ENCODE measurements at regions not wholly inside any gene's neighbourhood (a gene's known extent, or its start where the extent isn't known, plus 50 kb on each side); places are given as distances from the start of the nearest gene placed in this dataset.

DNA sequence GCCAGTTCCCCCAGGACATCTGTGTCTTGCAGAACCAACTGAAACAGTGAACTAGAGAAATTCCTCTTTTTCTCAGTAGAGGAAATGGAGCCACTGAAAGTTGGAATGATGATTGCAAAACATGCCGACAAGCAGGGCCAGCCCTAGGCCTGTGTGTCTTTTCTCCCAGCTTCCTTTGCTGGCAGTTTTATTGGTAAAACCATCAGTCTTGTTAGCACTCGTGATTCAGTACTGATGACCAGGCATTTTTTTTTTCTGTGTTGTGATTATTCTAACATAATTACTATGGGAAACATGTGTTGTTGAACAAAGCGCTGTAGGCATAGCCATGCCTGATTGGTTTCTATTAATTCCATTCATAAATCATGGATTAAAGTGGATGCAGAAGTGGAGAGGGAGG lies 620.7 kb downstream of the AACS start:
- no peak for DNase-seq

DNA sequence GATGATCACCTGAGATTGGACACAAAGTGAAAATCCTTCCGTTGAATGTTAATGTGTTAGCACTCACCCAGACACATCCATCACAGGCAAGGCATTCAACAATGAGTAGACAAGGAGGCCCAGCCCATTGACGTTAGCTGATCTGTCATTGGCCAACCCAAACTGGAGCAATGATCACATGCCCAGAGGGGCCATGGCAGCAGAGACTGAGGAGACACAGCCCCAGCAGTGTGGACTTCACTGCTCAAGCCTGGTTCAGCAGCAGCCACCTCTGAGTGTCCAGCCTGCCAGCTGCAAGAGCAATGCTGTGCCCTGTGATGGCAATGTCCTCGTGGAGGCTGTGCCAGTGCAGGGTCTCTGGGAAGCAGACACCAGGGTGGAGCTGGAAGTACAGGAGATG lies 622.2 kb downstream of the AACS start:
- DNase-seq = no peak

- DNase-seq = no peak
Observed at GRCh38 chr12:125687820-125688219, 622.6 kb downstream of the AACS start.

GRCh38 chr12:125688223-125688622 lies 623.0 kb downstream of the AACS start:
- no peak for DNase-seq

DNA sequence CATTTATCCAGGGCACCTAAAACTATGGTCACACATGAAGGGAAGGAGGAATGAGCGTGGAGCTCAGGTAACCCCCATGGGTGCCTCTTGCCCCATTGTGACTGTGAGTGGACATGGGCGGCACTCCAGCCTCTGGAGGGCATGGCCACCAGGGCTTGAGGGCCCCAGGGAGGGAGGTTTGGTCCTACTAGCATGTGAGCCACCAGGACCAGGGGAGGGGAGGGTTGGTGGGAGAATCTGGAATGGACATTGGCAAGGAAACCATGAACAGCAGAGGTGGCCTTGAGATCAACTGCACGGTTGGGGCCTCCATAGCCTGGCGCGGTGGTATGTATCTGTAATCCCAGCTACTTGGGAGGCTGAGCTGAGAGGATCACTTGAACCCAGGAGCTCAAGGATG lies 623.6 kb downstream of the AACS start:
- DNase-seq = no peak

GRCh38 chr12:125689576-125690410 lies 624.6 kb downstream of the AACS start:
- DNase-seq = no peak

GRCh38 chr12:125690841-125691240 lies 625.6 kb downstream of the AACS start:
- DNase-seq = no peak

- DNase-seq = peak in 1 of 2 experiments; percentile 6
Observed at GRCh38 chr12:125696054-125696453, 630.8 kb downstream of the AACS start.

GRCh38 chr12:125704803-125705202 lies 639.6 kb downstream of the AACS start:
- no peak for DNase-seq

GRCh38 chr12:125720961-125721360 lies 655.7 kb downstream of the AACS start:
- DNase-seq = no peak

- peak in 1 of 2 experiments; percentile 0 for DNase-seq
Observed at GRCh38 chr12:125734137-125734536, 668.9 kb downstream of the AACS start.

- no peak for DNase-seq
Observed at GRCh38 chr12:125738211-125738610, 673.0 kb downstream of the AACS start.

DNA sequence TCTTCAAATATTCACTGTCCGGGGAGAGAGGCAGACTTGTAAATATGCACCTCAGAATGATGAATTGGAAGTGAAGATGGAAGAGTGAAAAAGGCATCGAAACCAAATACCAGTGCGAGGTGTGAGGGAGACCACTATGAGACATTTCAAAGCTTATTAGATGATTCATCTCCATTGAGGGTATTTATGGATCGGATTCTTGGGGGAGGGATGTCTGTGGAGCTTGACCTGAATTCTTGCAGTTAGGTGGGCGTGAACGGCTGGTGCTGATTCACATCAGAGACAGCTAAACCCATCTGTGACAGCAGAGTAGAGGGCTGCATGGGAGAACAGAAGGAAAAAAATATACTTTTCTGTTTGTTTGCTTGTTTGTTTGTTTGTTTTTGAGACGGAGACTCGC lies 677.2 kb downstream of the AACS start:
- DNase-seq = no peak

DNA sequence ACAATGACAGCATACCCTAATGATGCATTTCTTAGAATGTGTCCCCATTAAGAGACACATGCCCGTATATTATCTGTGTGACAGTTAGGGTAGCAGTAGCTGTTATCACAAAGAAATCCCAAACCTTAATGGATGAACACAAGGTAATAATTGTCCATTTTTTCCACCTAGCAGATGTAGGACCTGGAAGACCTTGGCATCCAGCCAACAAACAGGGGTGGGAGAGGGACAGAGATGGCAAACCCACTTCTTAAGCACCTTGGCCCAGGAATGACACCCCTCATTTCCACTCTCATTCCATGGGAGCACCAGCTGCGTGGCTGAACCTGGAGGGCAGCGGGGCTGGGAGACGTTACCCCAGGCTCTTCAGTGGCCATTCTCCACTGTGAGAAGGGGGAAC lies 679.0 kb downstream of the AACS start:
- DNase-seq = no peak

DNA sequence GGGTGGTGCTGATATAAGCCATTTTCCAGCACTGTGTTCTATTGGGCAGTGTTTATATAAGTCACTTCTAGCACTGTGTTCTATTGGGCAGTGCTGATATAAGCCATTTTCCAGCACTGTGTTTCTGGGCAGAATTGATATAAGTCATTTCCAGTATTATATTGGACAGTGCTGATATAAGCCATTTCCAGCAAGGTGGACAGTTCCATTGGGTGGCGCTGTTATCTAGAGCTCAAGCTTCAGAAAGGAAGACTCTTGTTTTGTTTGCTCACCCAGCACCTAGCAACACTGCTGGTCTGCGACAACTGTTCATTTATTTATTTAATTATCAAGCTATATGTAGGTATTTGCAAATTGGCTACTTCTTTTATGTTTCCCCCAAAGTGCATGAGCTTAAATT lies 690.3 kb downstream of the AACS start:
- DNase-seq = peak in 1 of 2 experiments; percentile 22

GRCh38 chr12:125766091-125766490 lies 700.9 kb downstream of the AACS start:
- DNase-seq = no peak

DNA sequence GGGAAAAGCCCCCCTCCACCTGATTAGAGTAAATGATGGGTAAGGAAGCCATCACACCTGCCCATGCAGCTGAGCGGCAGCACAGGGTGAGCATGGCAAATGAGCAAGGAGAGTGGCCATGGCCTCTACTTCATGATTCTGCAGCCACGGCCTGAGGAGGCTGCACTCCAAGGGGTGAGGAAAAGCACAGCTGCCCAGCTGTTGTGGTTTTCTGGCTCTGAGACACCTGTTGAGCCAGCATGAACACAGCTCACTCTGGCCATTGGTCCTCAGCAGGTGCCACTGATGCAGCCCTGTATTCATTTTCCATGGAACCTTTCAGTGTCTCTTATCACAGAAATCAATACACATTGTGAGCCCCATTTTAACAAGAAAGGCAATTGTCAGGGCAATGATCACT lies 707.2 kb downstream of the AACS start:
- DNase-seq = no peak

GRCh38 chr12:125773033-125773640 lies 707.9 kb downstream of the AACS start:
- peak; percentile 2 to 50 for DNase-seq

- DNase-seq = no peak
Observed at GRCh38 chr12:125775507-125775906, 710.3 kb downstream of the AACS start.

- no peak for DNase-seq
Observed at GRCh38 chr12:125776212-125776611, 711.0 kb downstream of the AACS start.

DNA sequence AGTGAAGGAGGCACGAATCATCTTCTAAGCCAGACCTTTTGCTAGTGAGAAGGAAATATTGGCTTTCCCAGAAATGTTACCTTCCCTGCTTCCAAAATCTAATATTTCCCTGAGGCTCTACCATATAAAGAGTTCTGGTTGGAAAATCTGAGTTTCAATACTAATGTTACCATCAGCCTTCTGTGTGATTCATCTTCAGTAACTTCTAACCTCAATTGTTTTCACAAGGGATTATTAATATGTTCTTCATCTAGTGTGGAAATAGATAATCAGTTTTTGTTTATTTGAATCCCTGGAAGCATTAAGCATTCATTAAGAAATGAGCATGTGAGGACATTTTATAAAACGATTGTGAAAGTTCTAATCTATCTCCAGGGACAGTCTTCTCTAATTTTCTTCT lies 720.9 kb downstream of the AACS start:
- no peak for DNase-seq

DNA sequence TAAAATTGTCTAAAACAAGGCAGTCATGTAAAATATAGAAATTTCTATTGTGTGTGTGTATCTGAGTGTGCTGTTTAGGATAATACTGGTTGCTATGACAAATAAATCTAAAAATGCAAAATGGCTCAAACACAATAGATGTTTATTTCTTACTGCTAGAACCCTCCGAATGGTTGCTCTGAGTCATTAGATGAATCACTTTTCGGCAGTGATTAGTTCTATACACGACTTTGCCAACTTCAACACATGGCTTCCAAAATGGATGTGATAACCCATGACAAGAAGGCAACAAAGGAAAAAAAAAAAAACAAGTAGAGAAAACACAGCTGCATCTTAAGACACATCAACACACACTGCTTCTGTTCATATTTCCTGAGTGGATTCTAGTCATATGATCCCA lies 729.2 kb downstream of the AACS start:
- no peak for DNase-seq

- DNase-seq = no peak
Observed at GRCh38 chr12:125797421-125798175, 732.4 kb downstream of the AACS start.

GRCh38 chr12:125804660-125805059 lies 739.4 kb downstream of the AACS start:
- no peak for DNase-seq
